ENCODE measurements at regions not wholly inside any gene's neighbourhood (a gene's known extent, or its start where the extent isn't known, plus 50 kb on each side); places are given as distances from the start of the nearest gene placed in this dataset.

DNA sequence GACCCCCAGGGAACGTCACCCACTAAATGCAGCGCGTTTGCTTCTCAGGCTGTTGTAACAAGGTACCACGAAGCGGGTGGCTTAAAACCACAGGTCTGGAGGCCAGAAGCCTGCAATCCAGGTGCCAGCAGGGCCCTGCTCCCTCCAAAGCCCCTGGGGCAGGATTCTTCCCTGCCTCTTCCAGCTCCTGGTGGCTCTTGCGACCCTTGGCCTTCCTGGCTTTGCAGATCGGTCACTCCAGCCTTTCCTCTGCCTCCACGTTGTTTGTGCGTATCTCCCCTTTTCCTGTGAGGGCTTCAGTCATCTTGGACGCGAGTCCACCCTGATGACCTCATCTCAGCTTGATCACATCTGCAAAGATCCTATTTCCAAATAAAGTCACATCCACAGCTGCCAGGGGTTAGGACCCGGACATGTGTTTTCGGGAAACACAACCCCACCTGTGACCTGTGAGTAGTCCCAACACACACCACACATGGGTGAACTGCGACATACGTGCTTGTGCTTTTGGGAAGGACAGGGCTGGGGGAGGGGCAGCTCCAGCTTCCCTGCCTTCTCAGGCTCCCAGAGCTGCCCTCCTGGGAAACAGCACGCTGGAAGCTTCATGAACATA is 114.5 kb upstream of the NCOR2 start:
- Histone ChIP-seq H4K20me1 (no peaks in the 10 kb centered on the region), H3K27me3 (no peaks in the 10 kb centered on the region), H3K9me3 (replicated peaks in 1 of 11) (no peaks in the 10 kb centered on the region; a peak in 1 of 22 replicates), H3K9ac (peak overlapping the region in 10 of 11 experiments; percentile 15 to 59 (median 44); a peak in 20 of 22 replicates), H3K36me3 (no peaks in the 10 kb centered on the region), H3K4me1 (peaks cover 91 to 100% (median 97%) of the 10 kb centered on the region in 10 experiments), H3K4me3 (peak overlapping the region in 3 of 10 experiments; percentile 20 to 35 (median 23); a peak in 2 of 20 replicates), H3K27ac (peak overlapping the region in 10 of 11 experiments; percentile 39 to 77 (median 64); a peak in 20 of 22 replicates), H3K4me2 (peak overlapping the region; percentile 71 to 95 (median 81))
- TF ChIP-seq Cebpa-rat (IDR thresholded peaks at IDR 0.05): no peak

- TF ChIP-seq Cebpa-rat (IDR thresholded peaks at IDR 0.05): peak in 3 of 11 experiments; percentile 19 to 35 (median 32); a peak in 3 of 22 replicates
- H3K4me1 ChIP-seq: peaks cover 92 to 100% (median 98%) of the 10 kb centered on the region in 10 experiments
- H3K9ac ChIP-seq: peak overlapping the region in 10 of 11 experiments; percentile 15 to 59 (median 44); a peak in 19 of 22 replicates
- H3K36me3 ChIP-seq: no peaks in the 10 kb centered on the region
- no peaks in the 10 kb centered on the region for H4K20me1 ChIP-seq
- H3K9me3 ChIP-seq (replicated peaks in 1 of 11): no peaks in the 10 kb centered on the region
- H3K27me3 ChIP-seq: no peaks in the 10 kb centered on the region
- H3K27ac ChIP-seq: peak overlapping the region in 10 of 11 experiments; percentile 39 to 77 (median 64); a peak in 20 of 22 replicates
- peak overlapping the region; percentile 71 to 95 (median 81) for H3K4me2 ChIP-seq
- peak overlapping the region in 3 of 10 experiments; percentile 20 to 35 (median 23); a peak in 2 of 20 replicates for H3K4me3 ChIP-seq
These were observed 113.7 kb upstream of the NCOR2 start for GRCh38 chr12:124680863-124681778.

DNA sequence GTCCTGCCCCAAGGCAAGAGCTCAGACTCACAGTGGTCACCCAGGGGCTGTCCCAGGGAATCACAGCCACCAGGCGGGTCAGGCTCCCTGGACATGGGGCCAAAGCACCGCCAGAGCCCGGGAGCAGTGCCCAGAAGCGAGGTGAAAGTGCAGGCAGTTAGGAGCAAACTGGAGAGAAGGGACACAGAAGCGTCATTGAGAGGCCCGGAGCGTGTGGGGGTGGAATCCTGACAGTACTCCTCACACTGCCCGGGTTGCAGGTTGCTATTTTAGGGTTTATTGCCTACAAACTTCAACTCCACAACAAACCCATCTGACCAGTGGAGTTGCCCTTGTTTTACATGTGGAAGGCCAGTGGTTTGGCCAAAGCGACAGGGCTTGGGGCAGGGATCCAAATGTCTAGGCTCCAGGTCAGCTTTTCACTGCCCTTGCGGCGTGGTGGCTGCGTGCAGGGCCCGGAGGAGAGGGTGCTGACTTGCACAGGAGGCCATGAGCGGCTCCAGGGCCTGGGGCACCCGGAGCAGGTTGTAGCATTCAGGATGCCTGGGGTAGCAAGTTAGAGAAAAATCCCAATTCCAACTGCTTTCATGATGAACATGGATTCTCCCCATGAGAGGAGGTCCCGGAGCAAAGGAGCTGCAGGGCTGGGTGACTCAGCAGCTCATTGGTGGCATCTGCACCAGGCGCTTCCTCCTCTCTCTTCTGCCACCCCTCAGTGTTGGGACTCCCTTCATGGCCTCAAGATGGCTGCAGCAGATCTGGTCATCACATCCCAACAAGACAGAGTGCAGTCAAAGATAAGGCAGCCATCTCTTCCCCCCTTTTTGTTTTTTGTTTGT is 112.3 kb upstream of the NCOR2 start:
- TF ChIP-seq Cebpa-rat (IDR thresholded peaks at IDR 0.05): no peak
- Histone ChIP-seq H3K27me3 (no peaks in the 10 kb centered on the region), H3K4me2 (peak overlapping the region; percentile 65 to 95 (median 81); a peak in 20 of 22 replicates), H3K27ac (peak overlapping the region in 6 of 11 experiments; percentile 3 to 76 (median 56); a peak in 7 of 22 replicates), H4K20me1 (no peaks in the 10 kb centered on the region), H3K9me3 (replicated peaks in 1 of 11) (no peaks in the 10 kb centered on the region), H3K9ac (peak overlapping the region in 2 of 11 experiments; percentile 7 to 50; a peak in 1 of 22 replicates), H3K4me3 (no peak overlapping the region), H3K4me1 (peaks cover 84 to 100% (median 98%) of the 10 kb centered on the region in 10 experiments), H3K36me3 (no peaks in the 10 kb centered on the region)

DNA sequence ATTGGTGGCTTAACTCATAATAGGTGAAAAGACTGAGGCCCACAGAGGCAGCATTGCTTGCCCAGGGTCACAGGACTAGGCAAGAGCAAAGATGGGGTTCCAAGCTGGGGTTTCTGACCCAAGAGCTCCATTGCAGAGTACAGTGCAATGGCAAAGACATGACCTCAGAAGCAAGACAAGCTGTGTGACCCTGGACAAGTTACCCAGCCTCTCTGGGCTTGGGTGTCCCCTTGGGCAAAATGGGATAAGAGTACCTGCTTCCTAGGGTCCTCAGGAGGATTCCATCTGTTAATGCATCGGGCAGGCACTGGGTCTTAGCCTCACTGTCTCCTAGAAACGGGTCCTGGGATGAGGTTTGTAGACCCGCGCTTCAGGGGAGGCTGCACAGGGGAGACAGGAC is 111.6 kb upstream of the NCOR2 start:
- Histone ChIP-seq H3K4me1 (peaks cover 86 to 100% (median 98%) of the 10 kb centered on the region in 10 experiments), H3K36me3 (no peaks in the 10 kb centered on the region), H3K4me2 (peak overlapping the region; percentile 65 to 95 (median 81)), H3K27me3 (no peaks in the 10 kb centered on the region), H3K4me3 (no peak overlapping the region), H3K9me3 (replicated peaks in 1 of 11) (no peaks in the 10 kb centered on the region), H3K9ac (peak overlapping the region in 7 of 11 experiments; percentile 5 to 52 (median 34); a peak in 6 of 22 replicates), H4K20me1 (no peaks in the 10 kb centered on the region), H3K27ac (peak overlapping the region in 6 of 11 experiments; percentile 3 to 76 (median 56); a peak in 6 of 22 replicates)
- TF ChIP-seq Cebpa-rat (IDR thresholded peaks at IDR 0.05): no peak

- TF ChIP-seq Cebpa-rat (IDR thresholded peaks at IDR 0.05): no peak
- Histone ChIP-seq H3K36me3 (no peaks in the 10 kb centered on the region), H3K9ac (peak overlapping the region in 10 of 11 experiments; percentile 5 to 52 (median 26); a peak in 13 of 22 replicates), H3K4me1 (peaks cover 83 to 96% (median 94%) of the 10 kb centered on the region in 10 experiments), H4K20me1 (no peaks in the 10 kb centered on the region), H3K4me3 (no peak overlapping the region), H3K9me3 (replicated peaks in 1 of 11) (no peaks in the 10 kb centered on the region), H3K27ac (peak overlapping the region in 8 of 11 experiments; percentile 1 to 76 (median 43); a peak in 13 of 22 replicates), H3K4me2 (peak overlapping the region; percentile 65 to 95 (median 81)), H3K27me3 (no peaks in the 10 kb centered on the region)
These were observed 111.0 kb upstream of the NCOR2 start for GRCh38 chr12:124678421-124678893.

GRCh38 chr12:124677552-124678356 is 110.3 kb upstream of the NCOR2 start:
- H3K36me3 ChIP-seq: no peaks in the 10 kb centered on the region
- H3K9ac ChIP-seq: peak overlapping the region in 4 of 11 experiments; percentile 23 to 52 (median 42); a peak in 6 of 22 replicates
- peaks cover 76 to 89% (median 87%) of the 10 kb centered on the region in 10 experiments for H3K4me1 ChIP-seq
- peak overlapping the region in 6 of 11 experiments; percentile 1 to 64 (median 50); a peak in 8 of 22 replicates for H3K27ac ChIP-seq
- H3K27me3 ChIP-seq: no peaks in the 10 kb centered on the region
- no peaks in the 10 kb centered on the region for H3K9me3 ChIP-seq (replicated peaks in 1 of 11)
- peak overlapping the region; percentile 65 to 95 (median 81) for H3K4me2 ChIP-seq
- no peak overlapping the region for H3K4me3 ChIP-seq
- no peak for TF ChIP-seq Cebpa-rat (IDR thresholded peaks at IDR 0.05)
- no peaks in the 10 kb centered on the region for H4K20me1 ChIP-seq

- H3K27me3 ChIP-seq: no peaks in the 10 kb centered on the region
- no peaks in the 10 kb centered on the region for H3K9me3 ChIP-seq (replicated peaks in 1 of 11)
- H3K27ac ChIP-seq: peak overlapping the region in 7 of 11 experiments; percentile 6 to 60 (median 52); a peak in 10 of 22 replicates
- peaks cover 67 to 81% (median 78%) of the 10 kb centered on the region in 10 experiments for H3K4me1 ChIP-seq
- no peak overlapping the region for H3K4me3 ChIP-seq
- peak overlapping the region; percentile 65 to 95 (median 81) for H3K4me2 ChIP-seq
- H3K9ac ChIP-seq: peak overlapping the region in 4 of 11 experiments; percentile 19 to 33 (median 31); a peak in 3 of 22 replicates
- TF ChIP-seq Cebpa-rat (IDR thresholded peaks at IDR 0.05): no peak
- no peaks in the 10 kb centered on the region for H3K36me3 ChIP-seq
- no peaks in the 10 kb centered on the region for H4K20me1 ChIP-seq
These were observed 109.5 kb upstream of the NCOR2 start for GRCh38 chr12:124676714-124677462.
